GM23338 (cell line): ENCODE measurements at regions not wholly inside any gene's neighbourhood (a gene's known extent, or its start where the extent isn't known, plus 50 kb on each side); places are given as distances from the start of the nearest gene placed in this dataset.

Source experiments
- ATAC-seq: fragments of 200-7000 bp; cut with Tn5 transposase; 3 replicates; pipeline ENCODE4 v1.9.1; 2020
- DNase-seq: peaks from one replicate; pipeline ENCODE4 v3.0.0-alpha.2; 2015; ENCODE audit warnings: low spot score
- H2AFZ ChIP-seq: fragments of 200-600 bp; sonication (generic); 2 replicates; pipeline ENCODE4 v1.8.0; 2016; ENCODE audit warnings: antibody characterized with exemption, mild to moderate bottlenecking, moderate library complexity
- H3F3A ChIP-seq: fragments of 200-600 bp; sonication (generic); replicated peaks from 2 replicates; pipeline ENCODE4 v1.8.0; 2017; ENCODE audit warnings: antibody characterized with exemption, mixed run types, low read depth
- H3K27ac ChIP-seq: fragments of 200-600 bp; sonication (generic); 2 replicates; pipeline ENCODE4 v1.6.1; 2016; ENCODE audit warnings: low read depth
- H3K27me3 ChIP-seq: fragments of 200-600 bp; sonication (generic); 2 replicates; pipeline ENCODE4 v1.8.0; 2016; ENCODE audit warnings: mild to moderate bottlenecking, mixed run types, moderate library complexity; ENCODE audit not compliant: insufficient read depth
- H3K36me3 ChIP-seq: fragments of 200-600 bp; sonication (generic); 2 replicates; pipeline ENCODE4 v1.8.0; 2016; ENCODE audit warnings: mild to moderate bottlenecking; ENCODE audit not compliant: insufficient read depth
- H3K4me1 ChIP-seq: fragments of 200-600 bp; sonication (generic); 2 replicates; pipeline ENCODE4 v1.8.0; 2016; ENCODE audit warnings: mild to moderate bottlenecking, moderate library complexity; ENCODE audit not compliant: insufficient read depth
- H3K4me2 ChIP-seq: fragments of 200-600 bp; sonication (generic); 2 replicates; pipeline ENCODE4 v1.7.1; 2017; ENCODE audit warnings: mixed run types
- H3K4me3 ChIP-seq: fragments of 200-600 bp; sonication (generic); 2 replicates; pipeline ENCODE4 v1.6.1; 2016; ENCODE audit warnings: mixed run types
- H3K79me2 ChIP-seq: fragments of 200-600 bp; sonication (generic); replicated peaks from 2 replicates; pipeline ENCODE4 v1.8.0; 2017; ENCODE audit warnings: mild to moderate bottlenecking; ENCODE audit not compliant: insufficient read depth
- H3K9me2 ChIP-seq: fragments of 200-600 bp; sonication (generic); 2 replicates; pipeline ENCODE4 v1.8.0; 2017; ENCODE audit not compliant: insufficient read depth
- H4K20me1 ChIP-seq: fragments of 200-600 bp; sonication (generic); replicated peaks from 2 replicates; pipeline ENCODE4 v1.8.0; 2017; ENCODE audit warnings: mild to moderate bottlenecking; ENCODE audit not compliant: insufficient read depth
- H3K27ac Mint-ChIP-seq: 2 replicates; pipeline ENCODE4 v1.8.0; 2020; ENCODE audit warnings: inconsistent platforms, mild to moderate bottlenecking, moderate library complexity, mixed read lengths
- H3K27me3 Mint-ChIP-seq: 3 replicates; pipeline ENCODE4 v1.8.0; 2022; ENCODE audit warnings: low read depth, mild to moderate bottlenecking, moderate library complexity, mixed read lengths, inconsistent platforms; ENCODE audit not compliant: insufficient read depth, poor library complexity
- H3K36me3 Mint-ChIP-seq: 3 replicates; pipeline ENCODE4 v1.8.0; 2021; ENCODE audit warnings: low read depth, mild to moderate bottlenecking, inconsistent platforms, moderate library complexity, mixed read lengths
- H3K4me1 Mint-ChIP-seq: 3 replicates; pipeline ENCODE4 v1.8.0; 2020; ENCODE audit warnings: mild to moderate bottlenecking, inconsistent platforms, mixed read lengths
- H3K4me3 Mint-ChIP-seq: 3 replicates; pipeline ENCODE4 v1.8.0; 2021; ENCODE audit warnings: moderate library complexity, mild to moderate bottlenecking, inconsistent platforms, mixed read lengths
- H3K9me3 Mint-ChIP-seq: 3 replicates; pipeline ENCODE4 v1.8.0; 2020; ENCODE audit warnings: moderate library complexity, mild to moderate bottlenecking, inconsistent platforms, mixed read lengths
- CREB1 ChIP-seq: fragments of 250-450 bp; sonication (Bioruptor Pico); IDR thresholded peaks from 2 replicates; pipeline ENCODE4 v1.5.0; 2020; ENCODE audit warnings: low read depth, mild to moderate bottlenecking, moderate library complexity
- ETS1 ChIP-seq: IDR thresholded peaks from 2 replicates; pipeline ENCODE4 v1.6.1; 2016; ENCODE audit warnings: antibody characterized with exemption
- EZH2 ChIP-seq: fragments of 200-600 bp; sonication (generic); IDR thresholded peaks from one replicate; pipeline ENCODE4 v1.8.0; 2017; ENCODE audit warnings: antibody characterized with exemption, mild to moderate bottlenecking, low read depth; ENCODE audit not compliant: unreplicated experiment
- EZH2phosphoT487 ChIP-seq: fragments of 200-600 bp; sonication (generic); IDR thresholded peaks from one replicate; pipeline ENCODE4 v1.8.1; 2018; ENCODE audit warnings: antibody characterized with exemption; ENCODE audit not compliant: unreplicated experiment
- JUNB ChIP-seq: IDR thresholded peaks from one replicate; pipeline ENCODE4 v1.6.1; 2016; ENCODE audit warnings: antibody characterized with exemption; ENCODE audit not compliant: unreplicated experiment
- POLR2AphosphoS5 ChIP-seq: IDR thresholded peaks from 2 replicates; pipeline ENCODE4 v1.6.1; 2016; ENCODE audit warnings: antibody characterized with exemption, low read depth
- REST ChIP-seq: IDR thresholded peaks from one replicate; pipeline ENCODE4 v1.6.1; 2018; ENCODE audit warnings: antibody characterized with exemption; ENCODE audit not compliant: unreplicated experiment
- STAT1 ChIP-seq: IDR thresholded peaks from one replicate; pipeline ENCODE4 v1.6.1; 2016; ENCODE audit warnings: antibody characterized with exemption; ENCODE audit not compliant: unreplicated experiment
- ZNF331 ChIP-seq: fragments of 250-450 bp; sonication (Bioruptor Pico); IDR thresholded peaks from 2 replicates; pipeline ENCODE4 v1.5.0; 2020; ENCODE audit warnings: low read depth, mild to moderate bottlenecking, moderate library complexity
- ZNF462 ChIP-seq: fragments of 250-450 bp; sonication (Bioruptor Pico); IDR thresholded peaks from 2 replicates; pipeline ENCODE4 v1.5.0; 2020; ENCODE audit warnings: mild to moderate bottlenecking, moderate library complexity

- ATAC-seq (no peak), DNase-seq (no peak)
- Histone ChIP-seq H3K27ac (no peak overlapping the region), H4K20me1 (no peaks in the 10 kb centered on the region), H3K27me3 (no peaks in the 10 kb centered on the region), H2AFZ (no peak overlapping the region), H3K36me3 (no peaks in the 10 kb centered on the region), H3K4me2 (no peak overlapping the region), H3K9me2 (no peaks in the 10 kb centered on the region), H3K4me3 (no peak overlapping the region), H3K4me1 (no peaks in the 10 kb centered on the region), H3K79me2 (no peaks in the 10 kb centered on the region), H3F3A (no peaks in the 10 kb centered on the region)
- Mint-ChIP-seq H3K36me3 (no peaks in the 10 kb centered on the region), H3K27me3 (no peaks in the 10 kb centered on the region), H3K4me3 (no peak overlapping the region), H3K9me3 (no peaks in the 10 kb centered on the region), H3K27ac (no peak overlapping the region), H3K4me1 (no peaks in the 10 kb centered on the region)
- TF ChIP-seq JUNB (no peak), ETS1 (no peak), STAT1 (no peak), POLR2AphosphoS5 (no peak), REST (no peak), ZNF331 (no peak), ZNF462 (no peak), EZH2 (no peak), CREB1 (CRISPR knock-in tag) (no peak), EZH2phosphoT487 (no peak)
These were observed 523.0 kb downstream of the SPRY1 start for GRCh38 chr4:123919576-123920098.
